Psoas muscle (tissue), 7 donors: ENCODE measurements at regions not wholly inside any gene's neighbourhood (a gene's known extent, or its start where the extent isn't known, plus 50 kb on each side); places are given as distances from the start of the nearest gene placed in this dataset.
"Not testable (repeated sequence)": the region's sequence is repeated elsewhere in the genome, so short reads cannot be mapped to it uniquely, and the experiment has no call there.

ENCODE experiments used
- ATAC-seq, 4 donors: fragments of 200-7000 bp; cut with Tn5 transposase; one replicate each; pipeline ENCODE4 v1.9.1; 2020; ENCODE audit warnings: moderate library complexity in 3 of 4, mild to moderate bottlenecking in 2 of 4
- DNase-seq, 2 donors: peaks; one replicate each; pipeline ENCODE4 v3.0.0-alpha.2; 2020
- H3K27ac ChIP-seq: fragments of 200-600 bp; one replicate; pipeline ENCODE4 v1.8.0; 2022
- H3K27me3 ChIP-seq, 3 donors: fragments of 200-600 bp in 1 of 3; one replicate each; pipeline versions ENCODE4 v1.6.1 to v1.8.0; 2013 to 2022; ENCODE audit warnings: low read length in 2 of 3, mild to moderate bottlenecking in 2 of 3, moderate library complexity in 1 of 3; ENCODE audit not compliant: insufficient read depth in 3 of 3
- H3K36me3 ChIP-seq, 2 donors: fragments of 200-600 bp in 1 of 2; one replicate each; pipeline versions ENCODE4 v1.6.1 to v1.8.0; 2013 to 2022; ENCODE audit warnings: low read depth in 1 of 2, mild to moderate bottlenecking in 1 of 2, moderate library complexity in 1 of 2; ENCODE audit not compliant: insufficient read depth in 1 of 2
- H3K4me1 ChIP-seq: fragments of 200-600 bp; one replicate; pipeline ENCODE4 v1.8.0; 2022
- H3K4me3 ChIP-seq: fragments of 200-600 bp; one replicate; pipeline ENCODE4 v1.8.0; 2022; ENCODE audit warnings: mild to moderate bottlenecking
- H3K9me3 ChIP-seq: fragments of 200-600 bp; one replicate; pipeline ENCODE4 v1.8.0; 2022
- CTCF ChIP-seq: fragments of 200-600 bp; IDR thresholded peaks from one replicate; pipeline ENCODE4 v1.8.0; 2022; ENCODE audit warnings: antibody characterized with exemption
- WGBS, 3 donors: extraction: QIAGEN DNeasy Blood & Tissue Kit; methylation state at CpG; one replicate each; pipeline versions ENCODE4 v1.1.6 to v1.1.7; 2013; 5-methylcytosine and 5-hydroxymethylcytosine counted together
- intact Hi-C, 2 donors: fragments of 100-400 bp; cut with DNase I; formaldehyde crosslinking; loops; one replicate each; pipeline versions ENCODE4 v1.11.0 to v1.14.2; 2022
- donor health status: healthy with polysubstance abuse.
- donor health status: DM: no; HTN: no; CAD: no; lungs with moderate emphysema.
- donor health status: Bipolar disorder and iron deficiency.
- donor health status: healthy.
- donor health status: DM: yes; HTN: yes; CAD: no.
- donor health status: DM: no; HTN: no; CAD: no.
- donor health status: DM: yes; HTN: yes; CAD: no.

GRCh38 chr22:33130473-33130872 is 72.3 kb upstream of the SYN3 start:
- 85 to 91% (median 89%) methylated on average over 9 of the region's 9 CpGs for WGBS, 3 donors
- no peaks in the 10 kb centered on the region for H3K36me3 ChIP-seq

GRCh38 chr22:33129621-33130020 is 71.4 kb upstream of the SYN3 start:
- DNase-seq (no peak), ATAC-seq (no peak)
- 38 to 51% (median 44%) methylated on average over 10 of the region's 10 CpGs for whole genome bisulfite sequencing, 3 donors
- Histone ChIP-seq H3K36me3 (no peaks in the 10 kb centered on the region), H3K9me3 (no peaks in the 10 kb centered on the region), H3K4me1 (no peaks in the 10 kb centered on the region), H3K27ac (no peak overlapping the region), H3K4me3 (no peak overlapping the region), H3K27me3 (no peaks in the 10 kb centered on the region)
- TF ChIP-seq CTCF, result no peak
- intact Hi-C loops, result no loop called here

More at GRCh38 chr22:33130473-33130872, 72.3 kb upstream of the SYN3 start:
- ATAC-seq (no peak), DNase-seq (no peak)
- H3K27ac ChIP-seq, result no peak overlapping the region
- intact Hi-C loops, result no loop called here
- no peak overlapping the region for H3K4me3 ChIP-seq
- H3K9me3 ChIP-seq, result no peaks in the 10 kb centered on the region
- H3K27me3 ChIP-seq, result no peaks in the 10 kb centered on the region
- H3K4me1 ChIP-seq, result no peaks in the 10 kb centered on the region
- no peak for TF ChIP-seq CTCF

- no peak for TF ChIP-seq CTCF
- H3K27me3 ChIP-seq, result no peaks in the 10 kb centered on the region
- no peak for DNase-seq
- no peak for ATAC-seq
- no peaks in the 10 kb centered on the region for H3K4me1 ChIP-seq
- WGBS, 3 donors, result 11 to 14% (median 11%) methylated on average over 3 of the region's 3 CpGs
- no peaks in the 10 kb centered on the region for H3K36me3 ChIP-seq
- H3K9me3 ChIP-seq, result no peaks in the 10 kb centered on the region
- no peak overlapping the region for H3K4me3 ChIP-seq
- intact Hi-C loops, result no loop called here
- no peak overlapping the region for H3K27ac ChIP-seq
These were observed 68.7 kb upstream of the SYN3 start for GRCh38 chr22:33126881-33127280.

GRCh38 chr22:33124471-33124870 is 66.3 kb upstream of the SYN3 start:
- WGBS, 3 donors, result 82 to 87% (median 84%) methylated on average over 4 of the region's 4 CpGs
- intact Hi-C loops, result no loop called here
- no peak overlapping the region for H3K27ac ChIP-seq
- no peaks in the 10 kb centered on the region for H3K4me1 ChIP-seq
- H3K27me3 ChIP-seq, result no peaks in the 10 kb centered on the region
- TF ChIP-seq CTCF, result no peak
- ATAC-seq (no peak), DNase-seq (no peak)
- H3K36me3 ChIP-seq, result no peaks in the 10 kb centered on the region
- H3K9me3 ChIP-seq, result no peaks in the 10 kb centered on the region
- H3K4me3 ChIP-seq, result no peak overlapping the region

- intact Hi-C loops, H3K4me3 ChIP-seq, H3K9me3 ChIP-seq, DNase-seq, H3K36me3 ChIP-seq, ATAC-seq, H3K27me3 ChIP-seq, H3K27ac ChIP-seq, H3K4me1 ChIP-seq: not testable (repeated sequence)
- WGBS, 3 donors, result 90 to 92% (median 91%) methylated on average over 5 of the region's 5 CpGs
These were observed 64.3 kb upstream of the SYN3 start for GRCh38 chr22:33122439-33122838.
